ENCODE measurements at regions not wholly inside any gene's neighbourhood (a gene's known extent, or its start where the extent isn't known, plus 50 kb on each side); places are given as distances from the start of the nearest gene placed in this dataset.

- H3K36me3 ChIP-seq (ENCODE audit: control insufficient read depth in 5 of 5, insufficient read depth in 5 of 5, low read length in 5 of 5): no peaks in the 10 kb centered on the region
- H3K9me3 ChIP-seq (ENCODE audit: control insufficient read depth in 5 of 5, low read length in 5 of 5): no peaks in the 10 kb centered on the region
- no peak overlapping the region for H3K4me3 ChIP-seq (ENCODE audit: low read depth in 1 of 5, low read length in 5 of 5)
- no peak overlapping the region for H3K27ac ChIP-seq (ENCODE audit: low read depth, low read length)
- no peak overlapping the region for H3K9ac ChIP-seq (ENCODE audit: low read length in 5 of 5)
- no peaks in the 10 kb centered on the region for H3K4me1 ChIP-seq (ENCODE audit: control insufficient read depth in 5 of 5, insufficient read depth in 5 of 5, low read length in 5 of 5)
- H3K27me3 ChIP-seq (ENCODE audit: control insufficient read depth in 5 of 5, insufficient read depth in 4 of 5, low read length in 5 of 5): no peaks in the 10 kb centered on the region
Observed at GRCh38 chrX:113300580-113300979, 459.9 kb upstream of the AMOT start.

GRCh38 chrX:113297437-113297836 is 456.8 kb upstream of the AMOT start:
- H3K27me3 ChIP-seq (ENCODE audit: control insufficient read depth in 5 of 5, insufficient read depth in 4 of 5, low read length in 5 of 5): no peaks in the 10 kb centered on the region
- no peak overlapping the region for H3K9ac ChIP-seq (ENCODE audit: low read length in 5 of 5)
- no peaks in the 10 kb centered on the region for H3K9me3 ChIP-seq (ENCODE audit: control insufficient read depth in 5 of 5, low read length in 5 of 5)
- no peaks in the 10 kb centered on the region for H3K4me1 ChIP-seq (ENCODE audit: control insufficient read depth in 5 of 5, insufficient read depth in 5 of 5, low read length in 5 of 5)
- H3K36me3 ChIP-seq (ENCODE audit: control insufficient read depth in 5 of 5, insufficient read depth in 5 of 5, low read length in 5 of 5): no peaks in the 10 kb centered on the region
- no peak overlapping the region for H3K27ac ChIP-seq (ENCODE audit: low read depth, low read length)
- no peak overlapping the region for H3K4me3 ChIP-seq (ENCODE audit: low read depth in 1 of 5, low read length in 5 of 5)

- Histone ChIP-seq H3K36me3 (ENCODE audit: control insufficient read depth in 5 of 5, insufficient read depth in 5 of 5, low read length in 5 of 5) (no peaks in the 10 kb centered on the region), H3K4me3 (ENCODE audit: low read depth in 1 of 5, low read length in 5 of 5) (no peak overlapping the region), H3K9me3 (ENCODE audit: control insufficient read depth in 5 of 5, low read length in 5 of 5) (peaks cover 0 to 4% (median 0%) of the 10 kb centered on the region in 5 donors), H3K27me3 (ENCODE audit: control insufficient read depth in 5 of 5, insufficient read depth in 4 of 5, low read length in 5 of 5) (no peaks in the 10 kb centered on the region), H3K9ac (ENCODE audit: low read length in 5 of 5) (no peak overlapping the region), H3K27ac (ENCODE audit: low read depth, low read length) (no peak overlapping the region), H3K4me1 (ENCODE audit: control insufficient read depth in 5 of 5, insufficient read depth in 5 of 5, low read length in 5 of 5) (no peaks in the 10 kb centered on the region)
Observed at GRCh38 chrX:113289503-113289902, 448.9 kb upstream of the AMOT start.

GRCh38 chrX:113287761-113288160 is 447.1 kb upstream of the AMOT start:
- H3K4me1 ChIP-seq (ENCODE audit: control insufficient read depth in 5 of 5, insufficient read depth in 5 of 5, low read length in 5 of 5): no peaks in the 10 kb centered on the region
- no peak overlapping the region for H3K27ac ChIP-seq (ENCODE audit: low read depth, low read length)
- peaks cover 0 to 4% (median 0%) of the 10 kb centered on the region in 5 donors for H3K27me3 ChIP-seq (ENCODE audit: control insufficient read depth in 5 of 5, insufficient read depth in 4 of 5, low read length in 5 of 5)
- no peaks in the 10 kb centered on the region for H3K36me3 ChIP-seq (ENCODE audit: control insufficient read depth in 5 of 5, insufficient read depth in 5 of 5, low read length in 5 of 5)
- no peak overlapping the region for H3K9ac ChIP-seq (ENCODE audit: low read length in 5 of 5)
- H3K9me3 ChIP-seq (ENCODE audit: control insufficient read depth in 5 of 5, low read length in 5 of 5): peaks cover 0 to 4% (median 0%) of the 10 kb centered on the region in 5 donors
- H3K4me3 ChIP-seq (ENCODE audit: low read depth in 1 of 5, low read length in 5 of 5): no peak overlapping the region

- no peaks in the 10 kb centered on the region for H3K4me1 ChIP-seq (ENCODE audit: control insufficient read depth in 5 of 5, insufficient read depth in 5 of 5, low read length in 5 of 5)
- H3K27me3 ChIP-seq (ENCODE audit: control insufficient read depth in 5 of 5, insufficient read depth in 4 of 5, low read length in 5 of 5): no peaks in the 10 kb centered on the region
Observed at GRCh38 chrX:113275804-113276203, 435.2 kb upstream of the AMOT start.

GRCh38 chrX:113274791-113275190 is 434.2 kb upstream of the AMOT start:
- H3K36me3 ChIP-seq (ENCODE audit: control insufficient read depth in 5 of 5, insufficient read depth in 5 of 5, low read length in 5 of 5): no peaks in the 10 kb centered on the region
- H3K4me1 ChIP-seq (ENCODE audit: control insufficient read depth in 5 of 5, insufficient read depth in 5 of 5, low read length in 5 of 5): no peaks in the 10 kb centered on the region
- H3K9ac ChIP-seq (ENCODE audit: low read length in 5 of 5): no peak overlapping the region
- H3K9me3 ChIP-seq (ENCODE audit: control insufficient read depth in 5 of 5, low read length in 5 of 5): no peaks in the 10 kb centered on the region
- no peak overlapping the region for H3K27ac ChIP-seq (ENCODE audit: low read depth, low read length)
- H3K4me3 ChIP-seq (ENCODE audit: low read depth in 1 of 5, low read length in 5 of 5): no peak overlapping the region
- peaks cover 0 to 4% (median 0%) of the 10 kb centered on the region in 5 donors for H3K27me3 ChIP-seq (ENCODE audit: control insufficient read depth in 5 of 5, insufficient read depth in 4 of 5, low read length in 5 of 5)

More at GRCh38 chrX:113275804-113276203, 435.2 kb upstream of the AMOT start:
- H3K36me3 ChIP-seq (ENCODE audit: control insufficient read depth in 5 of 5, insufficient read depth in 5 of 5, low read length in 5 of 5): no peaks in the 10 kb centered on the region
- no peak overlapping the region for H3K4me3 ChIP-seq (ENCODE audit: low read depth in 1 of 5, low read length in 5 of 5)
- H3K27ac ChIP-seq (ENCODE audit: low read depth, low read length): no peak overlapping the region
- H3K9ac ChIP-seq (ENCODE audit: low read length in 5 of 5): no peak overlapping the region
- H3K9me3 ChIP-seq (ENCODE audit: control insufficient read depth in 5 of 5, low read length in 5 of 5): no peaks in the 10 kb centered on the region

- no peak overlapping the region for H3K9ac ChIP-seq (ENCODE audit: low read length in 5 of 5)
- H3K36me3 ChIP-seq (ENCODE audit: control insufficient read depth in 5 of 5, insufficient read depth in 5 of 5, low read length in 5 of 5): no peaks in the 10 kb centered on the region
- peaks cover 0 to 4% (median 0%) of the 10 kb centered on the region in 5 donors for H3K27me3 ChIP-seq (ENCODE audit: control insufficient read depth in 5 of 5, insufficient read depth in 4 of 5, low read length in 5 of 5)
- no peaks in the 10 kb centered on the region for H3K9me3 ChIP-seq (ENCODE audit: control insufficient read depth in 5 of 5, low read length in 5 of 5)
- H3K27ac ChIP-seq (ENCODE audit: low read depth, low read length): no peak overlapping the region
- no peaks in the 10 kb centered on the region for H3K4me1 ChIP-seq (ENCODE audit: control insufficient read depth in 5 of 5, insufficient read depth in 5 of 5, low read length in 5 of 5)
- no peak overlapping the region for H3K4me3 ChIP-seq (ENCODE audit: low read depth in 1 of 5, low read length in 5 of 5)
Observed at GRCh38 chrX:113274345-113274744, 433.7 kb upstream of the AMOT start.

GRCh38 chrX:113269203-113269602 is 428.6 kb upstream of the AMOT start:
- H3K4me1 ChIP-seq (ENCODE audit: control insufficient read depth in 5 of 5, insufficient read depth in 5 of 5, low read length in 5 of 5): no peaks in the 10 kb centered on the region
- no peak overlapping the region for H3K4me3 ChIP-seq (ENCODE audit: low read depth in 1 of 5, low read length in 5 of 5)
- no peaks in the 10 kb centered on the region for H3K36me3 ChIP-seq (ENCODE audit: control insufficient read depth in 5 of 5, insufficient read depth in 5 of 5, low read length in 5 of 5)
- H3K9me3 ChIP-seq (ENCODE audit: control insufficient read depth in 5 of 5, low read length in 5 of 5): no peaks in the 10 kb centered on the region
- H3K9ac ChIP-seq (ENCODE audit: low read length in 5 of 5): no peak overlapping the region
- H3K27me3 ChIP-seq (ENCODE audit: control insufficient read depth in 5 of 5, insufficient read depth in 4 of 5, low read length in 5 of 5): peaks cover 0 to 4% (median 0%) of the 10 kb centered on the region in 5 donors
- H3K27ac ChIP-seq (ENCODE audit: low read depth, low read length): no peak overlapping the region

- Histone ChIP-seq H3K4me3 (ENCODE audit: low read depth in 1 of 5, low read length in 5 of 5) (no peak overlapping the region), H3K9ac (ENCODE audit: low read length in 5 of 5) (no peak overlapping the region), H3K27ac (ENCODE audit: low read depth, low read length) (no peak overlapping the region), H3K27me3 (ENCODE audit: control insufficient read depth in 5 of 5, insufficient read depth in 4 of 5, low read length in 5 of 5) (peaks cover 0 to 13% (median 6%) of the 10 kb centered on the region in 5 donors), H3K36me3 (ENCODE audit: control insufficient read depth in 5 of 5, insufficient read depth in 5 of 5, low read length in 5 of 5) (no peaks in the 10 kb centered on the region), H3K4me1 (ENCODE audit: control insufficient read depth in 5 of 5, insufficient read depth in 5 of 5, low read length in 5 of 5) (no peaks in the 10 kb centered on the region), H3K9me3 (ENCODE audit: control insufficient read depth in 5 of 5, low read length in 5 of 5) (no peaks in the 10 kb centered on the region)
Observed at GRCh38 chrX:113260474-113260873, 419.8 kb upstream of the AMOT start.

- H3K9ac ChIP-seq (ENCODE audit: low read length in 5 of 5): no peak overlapping the region
- H3K27ac ChIP-seq (ENCODE audit: low read depth, low read length): no peak overlapping the region
- no peaks in the 10 kb centered on the region for H3K27me3 ChIP-seq (ENCODE audit: control insufficient read depth in 5 of 5, insufficient read depth in 4 of 5, low read length in 5 of 5)
- no peaks in the 10 kb centered on the region for H3K36me3 ChIP-seq (ENCODE audit: control insufficient read depth in 5 of 5, insufficient read depth in 5 of 5, low read length in 5 of 5)
- no peaks in the 10 kb centered on the region for H3K4me1 ChIP-seq (ENCODE audit: control insufficient read depth in 5 of 5, insufficient read depth in 5 of 5, low read length in 5 of 5)
- peaks cover 0 to 4% (median 0%) of the 10 kb centered on the region in 5 donors for H3K9me3 ChIP-seq (ENCODE audit: control insufficient read depth in 5 of 5, low read length in 5 of 5)
- H3K4me3 ChIP-seq (ENCODE audit: low read depth in 1 of 5, low read length in 5 of 5): no peak overlapping the region
Observed at GRCh38 chrX:113222305-113222704, 381.7 kb upstream of the AMOT start.

GRCh38 chrX:113212052-113212451 is 371.4 kb upstream of the AMOT start:
- no peak overlapping the region for H3K27ac ChIP-seq (ENCODE audit: low read depth, low read length)
- peaks cover 0 to 10% (median 2%) of the 10 kb centered on the region in 5 donors for H3K27me3 ChIP-seq (ENCODE audit: control insufficient read depth in 5 of 5, insufficient read depth in 4 of 5, low read length in 5 of 5)
- H3K36me3 ChIP-seq (ENCODE audit: control insufficient read depth in 5 of 5, insufficient read depth in 5 of 5, low read length in 5 of 5): no peaks in the 10 kb centered on the region
- no peak overlapping the region for H3K4me3 ChIP-seq (ENCODE audit: low read depth in 1 of 5, low read length in 5 of 5)
- no peak overlapping the region for H3K9ac ChIP-seq (ENCODE audit: low read length in 5 of 5)
- peaks cover 0 to 15% (median 3%) of the 10 kb centered on the region in 5 donors for H3K9me3 ChIP-seq (ENCODE audit: control insufficient read depth in 5 of 5, low read length in 5 of 5)
- no peaks in the 10 kb centered on the region for H3K4me1 ChIP-seq (ENCODE audit: control insufficient read depth in 5 of 5, insufficient read depth in 5 of 5, low read length in 5 of 5)

Data from subcutaneous abdominal adipose tissue (tissue), 5 donors.